Type B pancreatic cell (in vitro differentiated cells): ENCODE measurements at regions not wholly inside any gene's neighbourhood (a gene's known extent, or its start where the extent isn't known, plus 50 kb on each side); places are given as distances from the start of the nearest gene placed in this dataset.

Source experiments
- DNase-seq: peaks from one replicate; pipeline ENCODE4 v3.0.0; 2021; ENCODE audit warnings: mixed read lengths; ENCODE audit not compliant: unreplicated experiment; ENCODE audit errors: extremely low spot score
- H3K27ac Mint-ChIP-seq: 2 replicates; pipeline ENCODE4 v1.8.0; 2021; ENCODE audit warnings: mild to moderate bottlenecking, mixed read lengths
- H3K27me3 Mint-ChIP-seq: 2 replicates; pipeline ENCODE4 v1.8.0; 2021; ENCODE audit warnings: mixed read lengths
- H3K36me3 Mint-ChIP-seq: 2 replicates; pipeline ENCODE4 v1.8.0; 2021; ENCODE audit warnings: mixed read lengths
- H3K4me1 Mint-ChIP-seq: one replicate; pipeline ENCODE4 v1.8.0; 2021; ENCODE audit warnings: mixed read lengths; ENCODE audit not compliant: unreplicated experiment
- H3K4me3 Mint-ChIP-seq: 2 replicates; pipeline ENCODE4 v1.8.0; 2021; ENCODE audit warnings: mild to moderate bottlenecking, mixed read lengths
- H3K9me3 Mint-ChIP-seq: 2 replicates; pipeline ENCODE4 v1.8.0; 2021; ENCODE audit warnings: mixed read lengths
- CTCF ChIP-seq: fragments of 200-600 bp; sonication (generic); conservative IDR thresholded peaks from 2 replicates; pipeline ENCODE4 v1.5.0; 2021; ENCODE audit warnings: antibody characterized with exemption, mild to moderate bottlenecking

DNA sequence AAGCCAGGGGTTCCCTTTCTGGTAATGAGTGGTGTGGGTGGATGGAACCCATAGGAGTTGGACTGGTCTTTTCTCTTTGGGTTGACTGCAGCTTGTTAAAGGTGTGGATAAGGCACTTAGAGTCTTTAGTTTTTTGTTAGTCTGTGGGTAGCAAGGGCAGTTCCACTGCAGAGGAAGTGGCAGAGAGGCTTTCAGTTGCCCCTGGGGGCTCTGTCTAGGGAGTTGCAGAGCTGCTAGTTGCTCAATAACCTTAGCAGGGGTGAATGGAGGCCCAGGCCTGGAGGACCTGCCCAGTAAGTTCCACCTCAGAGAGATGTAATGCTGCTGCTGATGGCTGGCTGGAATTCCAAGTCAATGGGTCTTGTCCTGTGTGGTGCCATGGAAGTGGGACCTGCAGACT lies 282.6 kb upstream of the NDST4 start:
- Mint-ChIP-seq H3K36me3 (no peaks in the 10 kb centered on the region), H3K4me1 (no peaks in the 10 kb centered on the region), H3K27me3 (no peaks in the 10 kb centered on the region), H3K9me3 (no peaks in the 10 kb centered on the region), H3K27ac (no peak overlapping the region), H3K4me3 (no peak overlapping the region)
- no peak for DNase-seq
- no peak for TF ChIP-seq CTCF

- no peak for TF ChIP-seq CTCF
- Mint-ChIP-seq H3K4me3 (no peak overlapping the region), H3K36me3 (no peaks in the 10 kb centered on the region), H3K27ac (no peak overlapping the region), H3K27me3 (no peaks in the 10 kb centered on the region), H3K9me3 (no peaks in the 10 kb centered on the region), H3K4me1 (peaks cover 6% of the 10 kb centered on the region)
- no peak for DNase-seq
These were observed 263.4 kb upstream of the NDST4 start for GRCh38 chr4:115376866-115377265.

DNA sequence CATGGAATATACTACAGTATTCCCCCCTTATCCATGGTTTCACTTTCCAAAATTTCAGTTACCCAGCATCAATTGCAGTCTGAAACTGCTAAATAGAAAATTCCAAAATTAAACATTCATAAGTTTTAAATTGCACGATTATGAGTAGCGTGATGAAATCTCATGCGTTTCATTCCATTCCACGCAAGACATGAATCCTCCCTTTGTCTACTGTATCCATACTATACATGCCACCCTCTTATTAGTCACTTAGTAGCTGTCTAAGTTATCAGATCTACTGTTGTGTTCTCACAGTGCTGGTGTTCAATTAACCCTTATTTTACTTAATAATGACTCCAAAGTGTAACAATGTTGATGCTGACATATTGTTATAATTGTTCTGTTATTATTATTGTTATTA lies 261.2 kb upstream of the NDST4 start:
- Mint-ChIP-seq H3K4me3 (no peak overlapping the region), H3K27me3 (no peaks in the 10 kb centered on the region), H3K9me3 (no peaks in the 10 kb centered on the region), H3K4me1 (peaks cover 6% of the 10 kb centered on the region), H3K27ac (no peak overlapping the region), H3K36me3 (no peaks in the 10 kb centered on the region)
- no peak for DNase-seq
- no peak for TF ChIP-seq CTCF

DNA sequence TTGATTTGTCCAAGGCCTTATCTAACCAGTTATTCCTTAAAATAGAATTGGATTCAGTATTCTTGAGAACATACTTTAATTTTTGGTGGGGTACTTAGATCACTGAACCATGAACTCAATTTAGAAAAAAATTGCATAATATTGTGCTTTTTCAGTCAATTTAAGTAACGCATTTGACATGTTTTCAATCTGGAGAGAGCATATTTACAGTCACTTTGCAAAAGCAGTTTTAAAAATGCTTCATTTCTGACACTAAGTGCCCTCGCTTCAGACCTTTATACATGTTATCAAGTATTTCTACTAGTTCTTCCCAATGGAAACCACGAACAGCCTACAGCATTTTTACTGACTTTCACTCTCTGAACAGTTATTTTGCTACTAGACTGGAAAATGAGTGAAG lies 257.1 kb upstream of the NDST4 start:
- no peak overlapping the region for H3K4me3 Mint-ChIP-seq
- H3K9me3 Mint-ChIP-seq = no peaks in the 10 kb centered on the region
- no peak overlapping the region for H3K27ac Mint-ChIP-seq
- H3K27me3 Mint-ChIP-seq = no peaks in the 10 kb centered on the region
- DNase-seq = no peak
- no peaks in the 10 kb centered on the region for H3K4me1 Mint-ChIP-seq
- TF ChIP-seq CTCF = no peak
- no peaks in the 10 kb centered on the region for H3K36me3 Mint-ChIP-seq

- no peak for TF ChIP-seq CTCF
- no peaks in the 10 kb centered on the region for H3K4me1 Mint-ChIP-seq
- no peaks in the 10 kb centered on the region for H3K36me3 Mint-ChIP-seq
- H3K4me3 Mint-ChIP-seq = no peak overlapping the region
- DNase-seq = no peak
- H3K27me3 Mint-ChIP-seq = no peaks in the 10 kb centered on the region
- H3K27ac Mint-ChIP-seq = no peak overlapping the region
- H3K9me3 Mint-ChIP-seq = no peaks in the 10 kb centered on the region
These were observed 256.6 kb upstream of the NDST4 start for GRCh38 chr4:115370012-115370411.

DNA sequence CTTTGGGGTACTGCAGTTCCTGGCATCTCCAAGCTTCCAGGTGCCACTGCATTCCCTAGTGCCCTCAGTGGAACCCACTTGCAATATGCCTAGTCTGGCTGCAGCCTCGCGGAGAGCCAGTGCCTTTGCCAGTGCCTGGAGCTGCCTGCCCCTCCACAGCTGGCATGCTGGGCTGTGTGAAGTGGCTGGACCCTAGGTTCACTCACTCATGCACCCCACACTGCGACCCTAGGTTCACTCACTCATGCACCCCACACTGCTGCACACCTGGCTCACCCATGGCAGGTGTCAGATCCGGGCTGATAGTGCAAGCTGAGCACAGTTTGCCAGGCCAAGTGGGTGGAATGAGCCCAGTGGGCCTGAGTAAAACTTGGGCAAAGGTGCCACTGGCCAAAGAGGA lies 253.0 kb upstream of the NDST4 start:
- DNase-seq = no peak
- no peak for TF ChIP-seq CTCF
- Mint-ChIP-seq H3K27me3 (no peaks in the 10 kb centered on the region), H3K9me3 (no peaks in the 10 kb centered on the region), H3K36me3 (no peaks in the 10 kb centered on the region), H3K4me3 (no peak overlapping the region), H3K27ac (no peak overlapping the region), H3K4me1 (no peaks in the 10 kb centered on the region)
